ENCODE measurements at regions not wholly inside any gene's neighbourhood (a gene's known extent, or its start where the extent isn't known, plus 50 kb on each side); places are given as distances from the start of the nearest gene placed in this dataset.
"Not testable (repeated sequence)": the region's sequence is repeated elsewhere in the genome, so short reads cannot be mapped to it uniquely, and the experiment has no call there.

DNA sequence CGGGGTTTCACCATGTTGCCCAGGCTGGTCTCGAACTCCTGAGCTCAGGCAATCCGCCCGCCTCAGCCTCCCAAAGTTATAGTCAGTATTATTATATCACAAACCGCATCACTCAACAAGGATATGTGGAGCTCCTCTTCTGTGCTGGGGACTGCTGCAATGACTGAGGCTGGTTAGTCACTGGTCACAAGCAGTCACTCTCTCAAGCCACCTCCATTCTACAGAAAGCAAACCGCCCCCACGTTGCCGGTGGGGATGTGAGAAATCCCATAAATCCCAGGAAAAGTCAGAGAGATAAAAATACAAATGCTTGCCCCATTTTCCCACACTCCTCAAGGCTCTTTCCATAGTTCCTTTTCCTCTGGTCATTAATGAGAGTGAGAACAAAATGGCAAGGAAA lies 155.7 kb downstream of the ADSS2 start:
- 89% methylated on average over 8 of the region's 8 CpGs for WGBS
- Histone ChIP-seq H3K36me3 (no peaks in the 10 kb centered on the region), H3K27ac (replicated peaks in 1 of 4) (no peak overlapping the region), H3K27me3 (no peaks in the 10 kb centered on the region), H3K4me3 (no peak overlapping the region), H3K4me1 (peaks cover 0 to 12% (median 9%) of the 10 kb centered on the region in 4 donors), H3K9me3 (no peaks in the 10 kb centered on the region)
- TF ChIP-seq POLR2A (IDR thresholded peaks at IDR 0.05; ENCODE audit: low read depth), result no peak
- TF ChIP-seq EP300 (IDR thresholded peaks at IDR 0.05), result no peak
- TF ChIP-seq, protein P1, sequence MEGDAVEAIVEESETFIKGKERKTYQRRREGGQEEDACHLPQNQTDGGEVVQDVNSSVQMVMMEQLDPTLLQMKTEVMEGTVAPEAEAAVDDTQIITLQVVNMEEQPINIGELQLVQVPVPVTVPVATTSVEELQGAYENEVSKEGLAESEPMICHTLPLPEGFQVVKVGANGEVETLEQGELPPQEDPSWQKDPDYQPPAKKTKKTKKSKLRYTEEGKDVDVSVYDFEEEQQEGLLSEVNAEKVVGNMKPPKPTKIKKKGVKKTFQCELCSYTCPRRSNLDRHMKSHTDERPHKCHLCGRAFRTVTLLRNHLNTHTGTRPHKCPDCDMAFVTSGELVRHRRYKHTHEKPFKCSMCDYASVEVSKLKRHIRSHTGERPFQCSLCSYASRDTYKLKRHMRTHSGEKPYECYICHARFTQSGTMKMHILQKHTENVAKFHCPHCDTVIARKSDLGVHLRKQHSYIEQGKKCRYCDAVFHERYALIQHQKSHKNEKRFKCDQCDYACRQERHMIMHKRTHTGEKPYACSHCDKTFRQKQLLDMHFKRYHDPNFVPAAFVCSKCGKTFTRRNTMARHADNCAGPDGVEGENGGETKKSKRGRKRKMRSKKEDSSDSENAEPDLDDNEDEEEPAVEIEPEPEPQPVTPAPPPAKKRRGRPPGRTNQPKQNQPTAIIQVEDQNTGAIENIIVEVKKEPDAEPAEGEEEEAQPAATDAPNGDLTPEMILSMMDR (IDR thresholded peaks at IDR 0.05), result no peak
- DNase-seq (ENCODE audit: extremely low spot score), result no peak
- intact Hi-C loops (cut with DNase I), result loop anchor here (5.0 kb wide), 1 partner anchor 949 kb away; no protein-coding TSS in a partner anchor

- no peak for TF ChIP-seq POLR2AphosphoS5 (IDR thresholded peaks at IDR 0.05)
- TF ChIP-seq EP300 (IDR thresholded peaks at IDR 0.05), result no peak
- TF ChIP-seq, protein P1 (IDR thresholded peaks at IDR 0.05), result no peak
- no peak for TF ChIP-seq POLR2A (IDR thresholded peaks at IDR 0.05; ENCODE audit: low read depth)
- WGBS, result 55% methylated on average over 6 of the region's 6 CpGs
- Histone ChIP-seq H3K27me3 (no peaks in the 10 kb centered on the region), H3K4me3 (no peak overlapping the region), H3K36me3 (no peaks in the 10 kb centered on the region), H3K9me3 (no peaks in the 10 kb centered on the region), H3K4me1 (peaks cover 0 to 12% (median 9%) of the 10 kb centered on the region in 4 donors), H3K27ac (replicated peaks in 1 of 4) (no peak overlapping the region)
- DNase-seq (ENCODE audit: extremely low spot score), result no peak
- intact Hi-C loops (cut with DNase I), result loop anchor here (5.0 kb wide), 1 partner anchor 949 kb away; no protein-coding TSS in a partner anchor
Measured at GRCh38 chr1:244296447-244296846, 155.3 kb downstream of the ADSS2 start.

DNA sequence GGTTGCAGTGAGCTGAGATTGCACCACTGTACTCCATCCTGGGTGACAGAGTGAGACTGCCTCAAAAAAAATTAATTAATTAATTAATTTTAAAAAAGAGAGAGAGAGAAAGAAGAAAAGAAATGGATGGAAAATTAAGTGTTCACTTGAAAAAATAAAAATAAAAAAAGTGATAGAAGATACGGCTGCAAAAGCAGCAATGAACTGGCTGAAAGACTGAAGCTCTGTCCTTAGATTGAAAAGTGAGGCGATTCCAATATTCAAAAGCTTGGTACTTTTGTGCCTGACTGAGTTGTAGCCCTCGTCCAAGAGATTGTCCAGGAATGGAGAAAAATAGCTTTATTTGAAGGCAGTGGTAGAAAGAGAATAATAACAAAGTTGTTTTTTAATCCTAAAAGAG lies 154.6 kb downstream of the ADSS2 start:
- Histone ChIP-seq H3K36me3 (no peaks in the 10 kb centered on the region), H3K4me1 (peaks cover 0 to 12% (median 9%) of the 10 kb centered on the region in 4 donors), H3K27ac (replicated peaks in 1 of 4) (no peak overlapping the region), H3K9me3 (no peaks in the 10 kb centered on the region), H3K4me3 (no peak overlapping the region), H3K27me3 (no peaks in the 10 kb centered on the region)
- intact Hi-C loops (cut with DNase I), result loop anchor here (5.0 kb wide), 1 partner anchor 950 kb away; no protein-coding TSS in a partner anchor
- 72% methylated on average over 3 of the region's 3 CpGs for WGBS
- no peak for DNase-seq (ENCODE audit: extremely low spot score)
- no peak for TF ChIP-seq EP300 (IDR thresholded peaks at IDR 0.05)
- no peak for TF ChIP-seq POLR2A (IDR thresholded peaks at IDR 0.05; ENCODE audit: low read depth)
- TF ChIP-seq POLR2AphosphoS5 (IDR thresholded peaks at IDR 0.05), result no peak
- TF ChIP-seq, protein P1 (IDR thresholded peaks at IDR 0.05), result no peak

GRCh38 chr1:244297616-244298015 lies 154.1 kb downstream of the ADSS2 start:
- no peak for DNase-seq (ENCODE audit: extremely low spot score)
- no peaks in the 10 kb centered on the region for H3K36me3 ChIP-seq
- peaks cover 0 to 12% (median 9%) of the 10 kb centered on the region in 4 donors for H3K4me1 ChIP-seq
- H3K9me3 ChIP-seq, result no peaks in the 10 kb centered on the region
- H3K27ac ChIP-seq (replicated peaks in 1 of 4), result no peak overlapping the region
- WGBS, result 88% methylated on average over 7 of the region's 7 CpGs
- H3K27me3 ChIP-seq, result no peaks in the 10 kb centered on the region
- TF ChIP-seq POLR2A (IDR thresholded peaks at IDR 0.05; ENCODE audit: low read depth), result no peak
- TF ChIP-seq, protein P1 (IDR thresholded peaks at IDR 0.05), result no peak
- intact Hi-C loops (cut with DNase I), result loop anchor here (5.0 kb wide), 1 partner anchor 950 kb away; no protein-coding TSS in a partner anchor
- no peak overlapping the region for H3K4me3 ChIP-seq

DNA sequence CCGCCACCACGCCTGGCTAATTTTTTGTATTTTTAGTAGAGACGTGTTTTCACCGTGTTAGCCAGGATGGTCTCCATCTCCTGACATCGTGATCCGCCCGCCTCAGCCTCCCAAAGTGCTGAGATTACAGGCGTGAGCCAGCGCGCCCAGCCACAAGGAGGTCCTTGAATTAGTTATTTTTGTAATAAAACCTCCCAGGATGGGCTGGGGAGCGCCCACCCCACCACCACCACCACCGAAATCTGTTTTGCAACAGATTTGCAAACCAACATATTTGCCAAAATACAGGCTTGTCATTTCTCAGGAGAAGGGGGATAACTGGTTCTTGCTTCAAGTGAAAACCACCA lies 151.7 kb downstream of the ADSS2 start:
- H3K9me3 ChIP-seq; H3K36me3 ChIP-seq; intact Hi-C loops (cut with DNase I); H3K27me3 ChIP-seq; DNase-seq (ENCODE audit: extremely low spot score): not testable (repeated sequence)
- WGBS, result 93% methylated on average over 12 of the region's 12 CpGs
- peaks cover 0 to 18% (median 11%) of the 10 kb centered on the region in 4 donors for H3K4me1 ChIP-seq
- peak overlapping the region; percentile 56 to 74 (median 69) for H3K27ac ChIP-seq (replicated peaks in 1 of 4)
- peak overlapping the region; percentile 42 to 58 (median 50) for H3K4me3 ChIP-seq

Data from esophagus muscularis mucosa (tissue), 4 donors.